Astrocyte of the spinal cord (primary cell): ENCODE measurements at regions not wholly inside any gene's neighbourhood (a gene's known extent, or its start where the extent isn't known, plus 50 kb on each side); places are given as distances from the start of the nearest gene placed in this dataset.

Experiments used
- DNase-seq: peaks from one replicate; pipeline ENCODE4 v3.0.0; 2011; ENCODE audit warnings: low read depth, low spot score
- H3K4me3 ChIP-seq: 2 replicates; pipeline ENCODE4 v1.5.1; 2011; ENCODE audit warnings: low read depth, mild to moderate bottlenecking, low read length, moderate library complexity
- in situ Hi-C: cut with HindIII; loops from 2 replicates; pipeline ENCODE4 v1.10.0; 2017; ENCODE audit warnings: low sequenced_read_pairs
- TF ChIP-seq, protein P1 (sequence below): IDR thresholded peaks from 2 replicates; pipeline ENCODE4 v1.5.1; 2012; ENCODE audit warnings: low read depth, mild to moderate bottlenecking, low read length, inconsistent platforms

DNA sequence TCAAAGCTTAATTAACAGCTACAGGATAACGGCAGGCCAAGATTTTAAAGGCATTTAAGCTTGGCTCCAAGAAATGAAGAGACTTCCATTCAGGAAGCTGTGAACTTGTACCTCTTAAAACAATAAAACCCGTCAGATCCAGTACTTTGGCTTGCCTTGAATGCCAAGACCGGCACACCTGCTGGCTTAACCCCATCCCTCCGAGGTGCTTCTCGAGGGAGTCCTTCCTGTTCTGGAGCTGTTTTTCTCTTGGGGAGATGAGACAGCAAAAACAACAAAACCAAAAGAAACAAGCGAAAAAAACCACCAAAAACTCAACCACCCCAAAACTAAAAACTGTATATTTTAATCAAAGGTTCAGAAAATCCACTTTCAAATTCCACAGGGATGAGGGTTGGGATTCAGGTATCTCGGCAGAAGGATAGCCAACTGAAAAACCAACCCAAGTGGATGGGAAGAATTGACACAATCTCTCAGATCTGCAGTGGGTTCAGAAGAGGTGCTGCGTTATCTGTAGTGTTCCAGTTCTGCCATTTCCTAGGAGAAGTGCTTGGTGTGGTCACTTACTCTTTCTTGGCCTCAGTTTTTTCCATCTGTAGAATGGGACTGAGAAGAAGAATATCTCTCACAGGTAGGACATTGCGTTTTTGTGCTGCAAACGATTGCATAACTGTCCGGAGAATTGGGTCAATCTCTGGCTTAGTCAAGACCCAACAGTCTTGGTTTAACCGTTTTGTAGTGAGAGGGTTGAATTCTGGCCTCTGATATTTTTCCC lies 420.1 kb downstream of the VRK1 start:
- no peak overlapping the region for H3K4me3 ChIP-seq
- no peak for DNase-seq
- in situ Hi-C loops, result no loop called here
- TF ChIP-seq, protein P1, sequence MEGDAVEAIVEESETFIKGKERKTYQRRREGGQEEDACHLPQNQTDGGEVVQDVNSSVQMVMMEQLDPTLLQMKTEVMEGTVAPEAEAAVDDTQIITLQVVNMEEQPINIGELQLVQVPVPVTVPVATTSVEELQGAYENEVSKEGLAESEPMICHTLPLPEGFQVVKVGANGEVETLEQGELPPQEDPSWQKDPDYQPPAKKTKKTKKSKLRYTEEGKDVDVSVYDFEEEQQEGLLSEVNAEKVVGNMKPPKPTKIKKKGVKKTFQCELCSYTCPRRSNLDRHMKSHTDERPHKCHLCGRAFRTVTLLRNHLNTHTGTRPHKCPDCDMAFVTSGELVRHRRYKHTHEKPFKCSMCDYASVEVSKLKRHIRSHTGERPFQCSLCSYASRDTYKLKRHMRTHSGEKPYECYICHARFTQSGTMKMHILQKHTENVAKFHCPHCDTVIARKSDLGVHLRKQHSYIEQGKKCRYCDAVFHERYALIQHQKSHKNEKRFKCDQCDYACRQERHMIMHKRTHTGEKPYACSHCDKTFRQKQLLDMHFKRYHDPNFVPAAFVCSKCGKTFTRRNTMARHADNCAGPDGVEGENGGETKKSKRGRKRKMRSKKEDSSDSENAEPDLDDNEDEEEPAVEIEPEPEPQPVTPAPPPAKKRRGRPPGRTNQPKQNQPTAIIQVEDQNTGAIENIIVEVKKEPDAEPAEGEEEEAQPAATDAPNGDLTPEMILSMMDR, result no peak

DNA sequence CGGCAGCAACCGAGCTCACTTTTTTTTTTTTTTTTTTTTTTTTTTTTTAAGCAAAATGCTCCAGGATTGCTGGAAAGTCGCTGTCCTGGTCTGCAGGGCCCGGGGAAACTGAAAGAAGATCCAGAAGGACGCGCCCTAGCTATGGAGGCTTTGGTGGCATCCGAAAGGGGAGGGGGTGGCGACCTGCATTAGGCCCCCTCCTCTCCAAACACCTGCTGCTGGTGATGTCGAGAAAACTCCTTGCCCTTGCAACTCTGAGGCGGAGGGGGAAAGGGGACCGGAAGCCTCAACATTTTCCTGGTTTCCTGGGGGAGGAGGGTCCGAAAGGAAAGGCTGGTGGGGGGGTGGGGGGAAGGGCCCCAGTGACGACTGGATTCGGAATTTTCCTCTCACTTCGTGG lies 421.1 kb downstream of the VRK1 start:
- in situ Hi-C loops, result no loop called here
- DNase-seq, result no peak
- TF ChIP-seq, protein P1, result no peak
- peak overlapping the region; percentile 29 for H3K4me3 ChIP-seq

DNA sequence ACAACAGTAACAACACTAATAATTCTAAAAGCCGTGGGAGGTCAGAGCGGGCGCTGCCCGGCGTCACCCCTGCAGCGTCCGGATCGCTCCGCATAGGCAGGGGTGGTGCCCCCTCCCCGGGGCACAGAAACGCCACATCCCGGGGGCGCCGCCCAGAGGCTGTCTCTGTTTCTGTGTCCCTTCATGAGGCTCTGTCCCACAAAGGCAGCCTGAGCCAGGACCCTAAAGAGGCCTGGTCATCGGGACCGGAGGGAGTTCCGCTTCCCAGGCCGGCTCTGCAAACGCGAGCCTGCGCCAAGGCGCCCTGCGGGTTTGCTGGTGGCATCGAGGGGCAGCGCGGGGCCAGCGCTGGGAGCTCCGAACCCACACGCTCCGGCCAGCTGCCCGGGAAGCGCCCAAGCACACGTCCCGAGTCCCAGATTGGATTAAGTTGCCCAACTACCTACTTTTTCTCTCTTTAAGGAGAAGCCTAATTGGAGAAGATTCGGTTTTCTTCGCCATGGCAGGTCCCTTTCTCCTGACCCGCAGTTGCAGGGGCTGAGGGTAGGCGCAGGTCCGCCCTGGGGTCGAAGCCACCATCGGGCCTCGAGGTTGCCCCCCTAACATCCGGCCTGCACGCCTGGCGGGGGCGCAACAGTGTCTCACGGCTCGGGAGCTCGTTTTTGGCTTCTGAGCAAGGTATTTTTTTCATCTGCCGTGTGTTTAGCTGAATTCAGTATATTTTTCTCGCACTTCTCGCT lies 421.7 kb downstream of the VRK1 start:
- in situ Hi-C loops, result no loop called here
- H3K4me3 ChIP-seq, result peak overlapping the region; percentile 29
- peak; percentile 1 for DNase-seq
- TF ChIP-seq, protein P1, result no peak

DNA sequence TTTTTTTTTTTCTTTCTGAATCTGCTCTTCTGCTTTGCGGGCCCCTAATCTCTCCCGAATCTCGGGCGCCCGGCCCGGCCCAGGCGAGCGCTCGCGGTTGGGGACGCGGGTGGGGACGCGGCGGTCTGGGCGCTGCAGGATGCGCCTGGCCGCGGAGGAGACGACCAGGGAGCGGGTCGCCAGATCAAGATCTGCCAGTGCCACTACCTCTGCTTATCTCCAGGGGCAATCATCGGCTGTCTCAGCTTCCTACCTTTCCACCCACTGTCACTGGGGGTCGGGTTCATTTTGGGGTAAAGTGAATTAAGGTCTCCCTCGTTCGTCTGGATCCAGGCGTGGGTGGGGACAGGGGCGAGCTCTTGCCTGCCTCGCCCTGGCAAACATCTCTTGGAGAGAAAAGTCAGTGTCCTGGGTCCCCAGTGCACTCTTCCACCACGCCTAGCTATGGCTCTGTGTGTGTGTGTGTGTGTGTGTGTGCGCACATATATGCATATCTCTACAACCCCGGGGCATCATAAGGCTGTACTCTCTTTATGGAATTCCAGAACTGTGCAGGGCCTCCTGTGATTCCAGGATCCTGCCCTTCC lies 422.3 kb downstream of the VRK1 start:
- in situ Hi-C loops, result no loop called here
- H3K4me3 ChIP-seq, result no peak overlapping the region
- TF ChIP-seq, protein P1, result no peak
- no peak for DNase-seq

DNA sequence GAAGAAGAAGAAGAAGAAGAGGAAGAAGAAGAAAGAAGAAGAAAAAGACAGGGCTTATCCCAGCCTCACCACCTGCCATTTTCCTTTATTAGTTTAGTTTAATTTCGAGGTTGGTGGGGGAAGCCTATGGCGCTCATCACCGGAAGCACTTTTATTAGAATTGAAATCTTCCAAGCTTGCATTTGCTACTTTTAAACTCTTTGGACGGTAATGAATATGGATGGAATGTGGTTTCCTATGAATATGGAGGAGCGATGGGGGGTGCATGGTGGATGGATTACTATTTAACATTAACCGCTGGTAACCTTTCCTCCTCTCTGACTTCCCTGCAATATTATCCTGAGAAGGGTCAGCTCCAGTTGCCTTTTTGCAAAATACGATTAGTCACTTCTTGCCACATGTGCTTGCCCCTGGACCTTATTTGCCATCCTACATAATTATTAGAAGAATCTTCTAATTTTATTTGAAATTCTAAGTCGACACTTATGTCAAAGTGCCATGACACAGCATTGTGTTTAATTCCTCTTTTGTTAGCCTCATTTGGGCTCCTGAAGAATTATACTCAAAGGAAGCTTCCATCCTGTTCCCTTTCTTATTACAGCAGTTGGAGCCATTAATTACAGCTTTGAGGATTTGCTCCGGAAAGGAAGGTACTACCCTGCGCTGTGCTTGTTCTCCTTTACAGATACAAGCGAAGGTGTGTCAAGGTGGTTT lies 424.5 kb downstream of the VRK1 start:
- TF ChIP-seq, protein P1, result no peak
- in situ Hi-C loops, result no loop called here
- DNase-seq, result no peak
- H3K4me3 ChIP-seq, result no peak overlapping the region

DNA sequence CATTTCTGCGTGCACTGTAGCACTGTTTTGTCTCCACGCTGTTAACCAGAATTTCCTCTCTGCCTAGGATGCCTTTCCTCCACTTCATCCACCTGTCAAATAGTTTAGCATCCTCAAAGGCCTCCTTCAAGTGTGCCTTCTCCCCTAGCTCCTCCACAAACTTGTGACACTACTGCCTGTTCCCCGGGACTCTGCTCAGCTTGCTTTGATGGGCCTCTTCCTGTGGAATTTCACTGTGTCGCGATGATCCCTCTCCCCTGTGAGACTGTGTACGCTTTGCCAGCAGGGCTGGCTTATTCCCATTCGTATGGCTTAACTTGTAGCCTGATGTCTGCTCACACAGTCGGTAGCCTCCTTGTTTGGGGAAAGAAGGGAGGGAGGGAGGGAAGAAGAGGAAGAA lies 426.8 kb downstream of the VRK1 start:
- TF ChIP-seq, protein P1, result no peak

More for the DNA sequence above, 426.8 kb downstream of the VRK1 start:
- no peak overlapping the region for H3K4me3 ChIP-seq
- DNase-seq, result no peak
- in situ Hi-C loops, result no loop called here
